ENCODE measurements at regions not wholly inside any gene's neighbourhood (a gene's known extent, or its start where the extent isn't known, plus 50 kb on each side); places are given as distances from the start of the nearest gene placed in this dataset.

- no peaks in the 10 kb centered on the region for H3K36me3 Mint-ChIP-seq (ENCODE audit: insufficient read depth)
- DNase-seq (ENCODE audit: low spot score, unreplicated experiment): no peak
- no peak overlapping the region for H3K27ac Mint-ChIP-seq
- TF ChIP-seq, protein P1, sequence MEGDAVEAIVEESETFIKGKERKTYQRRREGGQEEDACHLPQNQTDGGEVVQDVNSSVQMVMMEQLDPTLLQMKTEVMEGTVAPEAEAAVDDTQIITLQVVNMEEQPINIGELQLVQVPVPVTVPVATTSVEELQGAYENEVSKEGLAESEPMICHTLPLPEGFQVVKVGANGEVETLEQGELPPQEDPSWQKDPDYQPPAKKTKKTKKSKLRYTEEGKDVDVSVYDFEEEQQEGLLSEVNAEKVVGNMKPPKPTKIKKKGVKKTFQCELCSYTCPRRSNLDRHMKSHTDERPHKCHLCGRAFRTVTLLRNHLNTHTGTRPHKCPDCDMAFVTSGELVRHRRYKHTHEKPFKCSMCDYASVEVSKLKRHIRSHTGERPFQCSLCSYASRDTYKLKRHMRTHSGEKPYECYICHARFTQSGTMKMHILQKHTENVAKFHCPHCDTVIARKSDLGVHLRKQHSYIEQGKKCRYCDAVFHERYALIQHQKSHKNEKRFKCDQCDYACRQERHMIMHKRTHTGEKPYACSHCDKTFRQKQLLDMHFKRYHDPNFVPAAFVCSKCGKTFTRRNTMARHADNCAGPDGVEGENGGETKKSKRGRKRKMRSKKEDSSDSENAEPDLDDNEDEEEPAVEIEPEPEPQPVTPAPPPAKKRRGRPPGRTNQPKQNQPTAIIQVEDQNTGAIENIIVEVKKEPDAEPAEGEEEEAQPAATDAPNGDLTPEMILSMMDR (IDR thresholded peaks at IDR 0.05; ENCODE audit: unreplicated experiment): no peak
- H3K4me3 Mint-ChIP-seq (ENCODE audit: low read depth): no peak overlapping the region
- H3K9me3 Mint-ChIP-seq (ENCODE audit: low read depth): no peaks in the 10 kb centered on the region
- no peaks in the 10 kb centered on the region for H3K4me1 Mint-ChIP-seq (ENCODE audit: low read depth)
- peaks cover 43% of the 10 kb centered on the region for H3K27me3 Mint-ChIP-seq
Measured at GRCh38 chr16:86797700-86798099, 219.4 kb downstream of the FOXL1 start.

GRCh38 chr16:86798247-86799041 is 220.1 kb downstream of the FOXL1 start:
- Mint-ChIP-seq H3K27me3 (peaks cover 45% of the 10 kb centered on the region), H3K9me3 (ENCODE audit: low read depth) (no peaks in the 10 kb centered on the region), H3K27ac (no peak overlapping the region), H3K4me3 (ENCODE audit: low read depth) (no peak overlapping the region), H3K36me3 (ENCODE audit: insufficient read depth) (no peaks in the 10 kb centered on the region), H3K4me1 (ENCODE audit: low read depth) (no peaks in the 10 kb centered on the region)
- TF ChIP-seq, protein P1 (IDR thresholded peaks at IDR 0.05; ENCODE audit: unreplicated experiment): no peak
- no peak for DNase-seq (ENCODE audit: low spot score, unreplicated experiment)

DNA sequence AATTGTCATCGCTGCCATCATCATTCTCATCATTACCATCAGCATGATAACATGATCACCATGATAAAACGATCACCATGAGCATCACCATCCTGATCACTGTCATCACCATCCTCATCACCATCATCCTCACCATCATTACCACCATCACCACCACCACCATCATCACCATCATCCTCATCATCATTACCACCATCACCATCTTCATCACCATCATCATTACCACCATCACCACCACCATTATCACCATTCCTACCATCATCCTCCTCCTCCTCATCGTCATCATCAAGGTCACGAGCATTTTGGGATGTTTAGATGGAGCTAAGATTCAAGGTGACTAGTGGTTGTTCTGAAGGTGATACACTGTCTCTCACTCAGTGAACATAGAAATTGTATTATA is 221.0 kb downstream of the FOXL1 start:
- no peaks in the 10 kb centered on the region for H3K36me3 Mint-ChIP-seq (ENCODE audit: insufficient read depth)
- H3K4me3 Mint-ChIP-seq (ENCODE audit: low read depth): no peak overlapping the region
- DNase-seq (ENCODE audit: low spot score, unreplicated experiment): no peak
- peaks cover 49% of the 10 kb centered on the region for H3K27me3 Mint-ChIP-seq
- no peak overlapping the region for H3K27ac Mint-ChIP-seq
- TF ChIP-seq, protein P1 (IDR thresholded peaks at IDR 0.05; ENCODE audit: unreplicated experiment): no peak
- no peaks in the 10 kb centered on the region for H3K4me1 Mint-ChIP-seq (ENCODE audit: low read depth)
- no peaks in the 10 kb centered on the region for H3K9me3 Mint-ChIP-seq (ENCODE audit: low read depth)

- H3K27ac Mint-ChIP-seq: no peak overlapping the region
- TF ChIP-seq, protein P1 (IDR thresholded peaks at IDR 0.05; ENCODE audit: unreplicated experiment): no peak
- H3K4me1 Mint-ChIP-seq (ENCODE audit: low read depth): no peaks in the 10 kb centered on the region
- H3K4me3 Mint-ChIP-seq (ENCODE audit: low read depth): no peak overlapping the region
- H3K9me3 Mint-ChIP-seq (ENCODE audit: low read depth): no peaks in the 10 kb centered on the region
- no peak for DNase-seq (ENCODE audit: low spot score, unreplicated experiment)
- no peaks in the 10 kb centered on the region for H3K36me3 Mint-ChIP-seq (ENCODE audit: insufficient read depth)
- peaks cover 60% of the 10 kb centered on the region for H3K27me3 Mint-ChIP-seq
Measured at GRCh38 chr16:86800894-86801293, 222.5 kb downstream of the FOXL1 start.

GRCh38 chr16:86802013-86802412 is 223.7 kb downstream of the FOXL1 start:
- H3K27me3 Mint-ChIP-seq: peaks cover 69% of the 10 kb centered on the region
- no peaks in the 10 kb centered on the region for H3K9me3 Mint-ChIP-seq (ENCODE audit: low read depth)

More at GRCh38 chr16:86802013-86802412, 223.7 kb downstream of the FOXL1 start:
- Mint-ChIP-seq H3K4me3 (ENCODE audit: low read depth) (no peak overlapping the region), H3K36me3 (ENCODE audit: insufficient read depth) (no peaks in the 10 kb centered on the region), H3K27ac (no peak overlapping the region), H3K4me1 (ENCODE audit: low read depth) (no peaks in the 10 kb centered on the region)
- TF ChIP-seq, protein P1 (IDR thresholded peaks at IDR 0.05; ENCODE audit: unreplicated experiment): no peak
- no peak for DNase-seq (ENCODE audit: low spot score, unreplicated experiment)
